GM19025 (cell line): ENCODE measurements at regions not wholly inside any gene's neighbourhood (a gene's known extent, or its start where the extent isn't known, plus 50 kb on each side); places are given as distances from the start of the nearest gene placed in this dataset.
"Not testable (repeated sequence)": the region's sequence is repeated elsewhere in the genome, so short reads cannot be mapped to it uniquely, and the experiment has no call there.

Experiments used
- ATAC-seq: cut with Tn5 transposase; IDR thresholded peaks from one replicate; pipeline ENCODE4 v1.9.1; 2021; ENCODE audit warnings: mild to moderate bottlenecking, low read depth, moderate library complexity; ENCODE audit not compliant: unreplicated experiment

DNA sequence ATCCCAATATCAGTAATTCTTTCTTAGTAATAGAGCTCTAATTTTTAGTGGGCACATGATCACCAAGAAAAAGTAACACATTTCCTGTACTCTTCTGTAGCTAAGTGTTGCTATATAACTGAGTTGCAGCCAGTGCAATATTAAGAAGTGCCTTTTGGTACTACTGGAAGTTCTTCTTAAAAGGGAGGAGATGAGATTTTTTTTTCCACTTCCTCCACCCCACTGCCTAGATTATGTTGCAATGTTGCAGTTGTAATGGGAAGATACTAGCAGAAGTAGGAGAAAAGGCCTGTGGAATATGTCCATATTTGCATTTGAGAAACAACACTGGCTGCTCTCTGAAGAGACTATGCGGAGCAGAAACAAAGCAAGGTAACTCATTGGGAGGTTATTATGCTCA, 280.6 kb upstream of the ANO5 start:
- ATAC-seq, result no peak

DNA sequence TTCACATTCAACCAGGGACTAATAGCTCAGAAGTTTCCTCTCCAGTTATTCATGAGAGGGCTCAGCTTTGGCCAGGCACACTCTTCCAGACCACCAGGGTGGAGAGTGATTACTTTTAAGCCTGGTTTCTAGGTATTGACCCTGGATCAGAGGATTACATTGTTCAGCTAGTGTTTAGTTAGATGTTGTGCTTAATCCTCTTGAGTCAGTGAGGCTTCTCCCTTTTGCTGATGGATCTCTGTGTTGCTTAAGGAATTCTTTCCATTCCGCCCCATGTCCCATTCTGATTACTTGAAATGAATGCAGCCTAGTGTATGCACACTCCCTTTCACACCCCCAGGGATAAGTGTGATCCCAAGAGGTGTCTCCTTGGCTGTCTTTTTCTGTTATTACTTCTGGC, 271.7 kb upstream of the ANO5 start:
- no peak for ATAC-seq

DNA sequence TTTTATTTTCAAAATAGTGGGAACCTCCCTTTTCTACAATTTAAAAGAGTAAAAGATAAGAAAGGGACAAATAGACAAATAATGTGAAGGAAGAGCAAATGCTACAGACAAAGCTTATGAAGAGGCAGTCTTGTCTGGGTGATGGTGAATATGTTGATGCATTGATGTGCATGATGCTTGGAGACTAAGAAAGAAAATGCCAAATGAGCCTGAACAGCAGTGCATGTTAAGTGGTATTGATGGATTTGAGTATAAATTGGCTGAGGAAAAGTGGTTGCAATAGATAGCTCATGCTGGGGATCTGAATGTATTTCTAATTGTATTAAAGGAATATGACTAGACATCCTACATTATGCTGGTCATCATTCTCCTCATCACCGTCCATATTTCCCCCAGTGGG, 268.6 kb upstream of the ANO5 start:
- ATAC-seq, result no peak

- ATAC-seq, result no peak
Observed at GRCh38 chr11:21927628-21928027, 265.3 kb upstream of the ANO5 start.

- ATAC-seq, result no peak
Observed at GRCh38 chr11:21928847-21929246, 264.0 kb upstream of the ANO5 start.

GRCh38 chr11:21930408-21930807, 262.5 kb upstream of the ANO5 start:
- no peak for ATAC-seq

GRCh38 chr11:21931436-21932101, 261.3 kb upstream of the ANO5 start:
- no peak for ATAC-seq

DNA sequence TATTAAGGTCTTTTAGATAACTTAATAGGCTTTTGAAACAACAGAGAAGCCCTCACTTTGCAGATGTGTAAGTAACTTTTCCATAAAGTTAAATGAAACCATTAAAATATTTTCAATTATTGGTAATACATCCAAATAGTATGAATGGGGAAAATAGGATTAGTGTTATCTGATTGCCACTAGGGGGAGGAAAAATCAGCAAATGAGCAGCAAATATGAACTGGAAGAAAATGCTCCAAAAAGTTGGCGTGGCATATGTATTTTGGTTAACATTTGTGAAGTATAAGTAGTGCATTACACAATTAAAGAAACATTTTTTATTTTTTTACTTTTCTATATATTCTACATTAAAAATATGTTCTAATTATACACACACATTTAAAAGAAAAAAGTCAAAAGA, 259.8 kb upstream of the ANO5 start:
- ATAC-seq, result no peak

- no peak for ATAC-seq
Observed at GRCh38 chr11:21944577-21944976, 248.3 kb upstream of the ANO5 start.

GRCh38 chr11:21948876-21949275, 244.0 kb upstream of the ANO5 start:
- ATAC-seq, result no peak

- ATAC-seq, result no peak
Observed at GRCh38 chr11:21949763-21950413, 243.0 kb upstream of the ANO5 start.

DNA sequence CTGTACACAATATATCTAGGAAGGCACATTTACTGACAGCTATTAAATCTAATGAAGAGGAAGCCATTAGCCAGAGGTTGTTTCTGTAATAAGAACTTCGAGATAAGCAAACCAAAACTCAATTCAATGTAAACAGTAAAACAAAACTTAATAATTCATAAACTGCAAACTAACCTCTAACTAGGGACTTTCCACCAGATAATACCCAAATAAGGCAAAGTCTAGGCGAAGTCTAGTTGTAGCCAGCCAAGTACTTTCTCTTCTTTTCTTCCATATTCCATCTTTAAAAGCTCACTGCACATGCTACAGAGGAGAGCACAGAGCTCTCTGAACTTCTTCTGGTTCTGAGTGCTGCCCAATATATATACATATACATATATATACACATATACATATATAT, 229.9 kb upstream of the ANO5 start:
- ATAC-seq, result no peak

DNA sequence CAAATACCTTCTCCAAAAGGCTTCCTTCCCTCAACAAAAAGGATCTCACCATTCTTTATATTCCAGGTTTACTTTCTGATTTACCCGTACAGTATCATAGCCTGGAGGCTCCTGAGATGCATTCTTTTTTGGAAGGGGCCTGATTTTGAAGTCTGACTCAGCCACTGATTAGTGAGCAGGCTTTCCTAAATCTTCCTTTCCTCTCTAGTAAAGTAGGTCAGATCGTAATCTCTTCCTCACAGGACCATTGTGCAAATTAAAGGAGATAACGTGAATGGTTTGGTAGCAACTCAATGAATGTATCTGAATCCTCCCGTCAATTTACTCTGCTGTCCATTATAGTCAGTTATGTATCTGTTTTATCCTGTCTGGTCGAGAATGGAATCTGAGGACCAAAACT, 227.7 kb upstream of the ANO5 start:
- no peak for ATAC-seq

DNA sequence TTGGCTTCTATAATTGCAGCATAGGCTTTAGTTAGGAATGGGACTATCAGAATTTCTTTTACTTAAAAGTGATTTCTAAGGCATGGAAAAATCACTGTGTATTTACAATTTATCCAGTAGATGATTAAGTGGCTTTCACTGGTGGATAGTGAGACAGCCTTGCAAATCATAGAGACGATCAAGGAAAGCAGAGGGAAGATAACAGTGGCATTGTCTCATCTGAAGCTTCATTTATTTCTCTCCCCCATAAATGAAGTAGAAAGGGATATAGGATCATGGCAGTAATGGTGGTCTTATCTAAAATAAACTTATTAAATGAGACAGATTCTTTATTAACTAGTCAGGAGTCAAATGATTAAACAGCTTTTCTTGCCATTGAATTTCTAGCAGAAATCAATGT, 224.2 kb upstream of the ANO5 start:
- ATAC-seq, result no peak

DNA sequence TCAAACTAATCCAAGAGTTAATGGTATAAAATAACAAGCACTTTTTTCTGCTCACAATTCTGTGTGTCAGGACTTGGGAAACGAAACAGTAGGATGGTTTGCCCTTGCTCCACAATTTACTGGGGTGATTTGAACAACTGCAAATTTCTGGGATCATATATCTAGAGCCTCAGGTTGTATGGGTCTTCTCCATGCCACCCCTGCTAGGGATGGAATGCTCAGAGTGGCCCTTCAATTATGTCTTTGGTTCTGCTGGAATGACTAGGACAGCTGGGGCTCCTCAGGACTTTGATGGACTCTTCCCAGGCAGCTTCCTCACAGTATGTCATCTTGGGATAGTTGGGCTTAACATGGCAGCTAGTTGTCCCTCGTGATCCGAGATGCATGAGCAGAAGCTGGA, 223.0 kb upstream of the ANO5 start:
- no peak for ATAC-seq

DNA sequence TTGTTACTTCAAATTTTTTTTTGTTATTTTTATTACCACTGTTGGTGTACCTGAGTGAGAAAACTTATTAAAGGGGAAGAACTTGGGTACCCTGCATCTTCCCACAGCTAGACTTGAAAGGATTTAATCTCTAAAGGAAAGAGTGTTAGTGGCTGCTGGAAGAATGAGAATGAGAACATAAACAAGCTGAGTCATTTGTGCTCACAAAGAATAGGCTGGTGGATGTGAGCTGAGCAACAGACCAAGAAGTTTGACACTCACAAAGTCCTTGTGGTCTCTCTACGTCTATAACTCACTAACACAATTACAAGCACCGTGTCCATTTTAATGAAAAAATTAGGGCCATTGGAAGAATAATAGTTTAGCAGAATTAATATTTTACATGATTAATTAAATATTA, 217.6 kb upstream of the ANO5 start:
- ATAC-seq, result no peak

DNA sequence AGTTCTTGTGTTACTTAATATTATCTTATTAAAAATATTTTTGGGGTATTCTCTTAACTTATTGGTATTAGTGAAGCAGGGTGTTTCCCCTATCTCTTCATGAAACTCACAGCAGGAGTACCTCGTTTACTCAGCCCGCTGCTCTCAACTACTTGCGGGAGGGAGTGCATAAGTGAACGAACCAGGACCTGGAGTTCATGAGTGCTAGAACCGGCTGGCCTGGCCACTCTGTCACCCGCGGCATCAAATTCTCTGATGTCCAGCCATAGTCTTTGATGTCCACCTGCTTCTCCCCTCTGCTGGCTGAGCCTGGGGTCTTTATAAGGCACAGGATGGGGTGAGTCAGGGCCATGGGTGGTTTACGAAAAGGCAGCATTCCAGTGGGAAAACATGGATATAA, 216.7 kb upstream of the ANO5 start:
- no peak for ATAC-seq

GRCh38 chr11:21983431-21983830, 209.5 kb upstream of the ANO5 start:
- no peak for ATAC-seq

DNA sequence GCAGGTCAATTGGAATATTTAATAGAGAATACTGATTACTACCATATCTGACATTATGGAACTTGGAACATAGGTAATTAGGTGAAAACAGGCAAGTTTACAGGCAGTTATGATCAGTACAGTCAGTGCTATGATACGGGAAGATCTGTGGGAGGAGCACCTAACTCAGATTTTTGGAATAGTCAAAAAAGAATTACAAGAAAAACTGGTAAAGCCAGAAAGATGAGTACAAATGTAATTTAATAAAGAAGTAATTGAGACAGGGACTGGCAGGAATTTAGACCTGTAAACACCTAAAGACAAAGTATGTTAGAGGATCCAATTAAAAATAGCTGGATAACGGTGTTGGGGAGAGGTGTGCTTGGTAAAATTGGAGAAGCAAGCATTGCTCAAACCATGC, 206.5 kb upstream of the ANO5 start:
- no peak for ATAC-seq

DNA sequence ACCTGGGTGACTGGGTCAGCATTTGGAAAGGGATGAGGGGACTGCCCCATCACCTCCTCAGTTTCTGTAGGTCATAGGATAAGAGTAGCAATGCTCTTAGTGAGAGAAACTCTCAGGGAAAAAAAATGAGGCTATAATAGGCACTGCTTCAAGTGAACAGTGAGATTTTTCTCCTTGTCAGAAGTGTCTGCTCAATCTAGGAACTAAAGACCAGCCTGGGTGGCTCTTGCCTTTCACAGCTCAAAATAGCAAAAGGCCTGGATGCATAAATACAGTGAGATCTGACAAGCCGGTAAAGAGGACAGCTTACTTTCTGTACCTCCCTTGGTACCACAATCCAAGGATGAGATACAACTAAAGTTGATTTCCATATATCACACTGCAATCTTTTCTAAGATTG, 205.6 kb upstream of the ANO5 start:
- ATAC-seq, result no peak

GRCh38 chr11:21988477-21988876, 204.4 kb upstream of the ANO5 start:
- ATAC-seq, result no peak

GRCh38 chr11:22001803-22002202, 191.1 kb upstream of the ANO5 start:
- ATAC-seq, result not testable (repeated sequence)

DNA sequence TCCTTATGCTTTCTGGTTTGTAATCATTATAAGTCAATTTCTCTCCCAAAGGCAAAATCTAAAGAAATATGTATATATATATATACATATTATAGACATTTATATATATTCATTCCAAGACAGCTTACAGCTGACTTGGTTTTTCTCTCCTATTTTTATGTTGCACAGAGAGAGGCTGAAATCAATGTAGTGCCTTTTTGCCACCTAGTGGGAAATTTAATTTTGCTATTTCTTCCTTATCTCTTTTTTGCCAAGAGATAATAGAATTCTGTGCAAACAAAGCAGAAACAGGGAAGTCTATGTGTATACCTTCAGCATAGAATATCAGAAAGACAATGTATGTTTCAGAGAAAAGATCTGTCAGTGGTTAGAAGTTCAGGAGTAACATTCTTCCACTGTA, 186.0 kb upstream of the ANO5 start:
- ATAC-seq, result no peak
